HS-27A (cell line): ENCODE measurements at regions not wholly inside any gene's neighbourhood (a gene's known extent, or its start where the extent isn't known, plus 50 kb on each side); places are given as distances from the start of the nearest gene placed in this dataset.
A peak's percentile ranks its signal among the peaks of the same experiment; 100 is the strongest.
"Not testable (repeated sequence)": the region's sequence is repeated elsewhere in the genome, so short reads cannot be mapped to it uniquely, and the experiment has no call there.

Experiments used
- DNase-seq: peaks from one replicate; pipeline ENCODE4 v3.0.0-alpha.2; 2012; ENCODE audit warnings: low read depth, missing footprints

DNA sequence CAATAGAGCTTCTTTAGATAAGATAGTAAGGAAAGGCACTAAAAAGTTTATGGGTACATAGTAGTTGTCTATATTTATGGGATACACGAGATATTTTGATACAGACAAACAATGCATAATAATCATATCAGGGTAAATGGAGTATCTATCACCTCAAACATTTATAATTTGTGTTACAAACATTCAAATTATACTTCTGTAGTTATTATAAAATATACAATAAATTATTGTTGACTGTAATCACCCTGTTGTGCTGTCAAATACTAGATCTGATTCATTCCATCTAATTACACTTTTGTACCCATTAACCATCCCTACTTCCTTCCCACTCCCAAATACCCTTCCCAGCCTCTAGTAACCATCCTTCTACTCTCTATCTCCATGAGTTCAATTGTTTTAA, 179.7 kb downstream of the FOXG1 start:
- no peak for DNase-seq

DNA sequence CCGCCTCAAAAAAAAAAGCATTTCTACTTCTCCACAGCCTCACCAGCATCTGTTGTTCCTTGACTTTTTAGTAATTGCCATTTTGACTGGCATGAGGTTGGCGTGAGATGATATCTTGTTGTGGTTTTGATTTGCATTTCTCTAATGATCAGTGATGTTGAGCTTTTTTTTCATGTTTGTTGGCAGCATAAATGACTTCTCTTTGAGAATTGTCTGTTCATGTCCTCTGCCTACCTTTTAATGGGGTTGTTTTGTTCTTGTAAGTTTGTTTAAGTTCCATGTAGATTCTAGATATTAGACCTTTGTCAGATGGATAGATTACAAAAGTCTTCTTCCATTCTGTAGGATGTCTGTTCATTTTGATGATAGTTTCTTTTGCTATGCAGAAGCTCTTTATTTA, 182.9 kb downstream of the FOXG1 start:
- DNase-seq = no peak

- no peak for DNase-seq
These were observed 185.6 kb downstream of the FOXG1 start for GRCh38 chr14:28952161-28952560.

GRCh38 chr14:28952666-28953065, 186.1 kb downstream of the FOXG1 start:
- no peak for DNase-seq

DNA sequence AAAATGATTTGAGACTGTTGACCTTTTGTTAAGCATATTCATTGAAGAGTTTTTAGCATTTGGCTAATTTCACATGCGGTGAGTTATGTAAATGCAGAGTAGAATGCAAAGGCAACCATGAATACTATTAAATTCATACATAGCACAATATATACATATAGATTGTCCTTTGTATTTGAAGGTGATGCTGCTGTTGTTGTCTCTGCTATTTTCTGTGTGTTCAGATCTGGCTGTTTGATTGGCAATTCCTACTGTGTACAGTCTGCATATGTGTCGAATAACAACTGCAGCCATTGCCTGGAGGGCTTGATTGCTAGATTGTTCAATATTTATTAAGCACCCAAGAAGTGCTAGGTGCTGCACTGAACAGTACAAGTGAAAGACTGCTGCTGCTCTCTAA, 187.4 kb downstream of the FOXG1 start:
- DNase-seq = no peak

GRCh38 chr14:28966416-28967233, 200.0 kb downstream of the FOXG1 start:
- DNase-seq = no peak

GRCh38 chr14:28975084-28975483, 208.5 kb downstream of the FOXG1 start:
- DNase-seq = no peak

GRCh38 chr14:28982228-28982627, 215.6 kb downstream of the FOXG1 start:
- no peak for DNase-seq

GRCh38 chr14:28983279-28983678, 216.7 kb downstream of the FOXG1 start:
- DNase-seq = no peak

DNA sequence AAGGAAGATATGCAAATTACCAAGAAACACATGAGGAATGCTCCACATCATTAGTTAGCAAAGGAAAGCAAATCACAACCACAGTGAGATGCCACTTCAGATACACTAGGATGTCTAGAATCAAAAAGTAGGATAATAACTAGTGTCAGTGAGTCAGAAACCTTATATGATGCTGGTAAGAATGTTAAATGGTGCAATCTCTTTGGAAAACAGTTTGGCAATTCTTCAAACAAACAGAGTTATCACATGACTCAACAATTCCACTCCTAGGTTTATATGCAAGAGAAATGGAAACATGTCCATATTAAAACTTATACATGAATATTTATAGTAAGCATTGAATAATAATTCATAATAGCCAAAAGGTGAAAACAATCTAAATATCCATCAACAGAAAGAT, 220.9 kb downstream of the FOXG1 start:
- DNase-seq = no peak

GRCh38 chr14:28997196-28997595, 230.6 kb downstream of the FOXG1 start:
- DNase-seq = not testable (repeated sequence)

DNA sequence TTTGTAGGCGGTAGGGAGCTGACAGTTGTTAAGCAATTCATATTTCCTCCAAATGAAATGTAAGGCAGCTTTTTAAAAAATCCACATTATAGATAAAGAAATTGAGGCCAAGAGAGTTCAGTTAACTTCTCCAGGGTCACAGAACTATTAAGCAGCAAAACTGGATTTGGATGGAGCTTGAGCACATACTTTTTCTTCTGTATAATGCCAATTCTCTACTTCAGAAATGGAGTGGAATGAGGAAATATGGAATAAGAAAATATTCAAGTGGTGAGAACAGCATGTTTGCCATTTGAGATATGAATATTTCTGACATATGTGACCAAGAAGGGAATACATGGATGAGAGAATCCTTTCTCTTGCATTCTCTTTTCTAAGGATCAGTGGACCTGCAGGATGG, 233.1 kb downstream of the FOXG1 start:
- no peak for DNase-seq

DNA sequence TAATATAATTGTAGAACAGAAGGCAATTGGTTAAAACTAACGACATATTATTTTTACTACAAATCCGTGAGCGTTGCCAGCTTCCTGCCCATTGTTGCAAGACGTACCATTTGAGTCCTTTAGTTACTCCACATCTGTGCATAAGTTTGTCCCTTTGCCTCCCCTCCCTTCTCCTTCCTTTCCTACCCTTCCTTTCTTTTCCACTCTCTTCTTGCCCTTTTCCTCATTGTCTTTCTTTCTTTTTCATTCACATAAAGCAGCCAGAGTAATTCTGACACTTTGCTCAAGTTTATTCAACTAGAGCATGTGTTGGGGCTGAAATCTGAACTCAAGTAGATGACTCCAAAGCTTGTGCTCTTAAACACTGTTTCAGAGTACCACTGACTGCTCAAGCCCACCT, 239.1 kb downstream of the FOXG1 start:
- DNase-seq = no peak

GRCh38 chr14:29007990-29008389, 241.4 kb downstream of the FOXG1 start:
- no peak for DNase-seq

- peak; percentile 23 for DNase-seq
These were observed 249.7 kb downstream of the FOXG1 start for GRCh38 chr14:29016050-29016900.

DNA sequence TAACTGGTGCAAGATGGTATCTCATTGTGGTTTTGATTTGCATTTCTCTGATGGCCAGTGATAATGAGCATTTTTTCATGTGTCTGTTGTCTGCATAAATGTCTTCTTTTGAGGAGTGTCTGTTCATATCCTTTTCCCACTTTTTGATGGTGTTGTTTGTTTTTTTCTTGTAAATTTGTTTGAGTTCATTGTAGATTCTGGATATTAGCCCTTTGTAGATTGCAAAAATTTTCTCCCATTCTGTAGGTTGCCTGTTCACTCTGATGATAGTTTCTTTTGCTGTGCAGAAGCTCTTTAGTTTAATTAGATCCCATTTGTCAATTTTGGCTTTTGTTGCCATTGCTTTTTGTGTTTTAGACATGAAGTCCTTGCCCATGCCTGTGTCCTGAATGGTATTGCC, 256.9 kb downstream of the FOXG1 start:
- DNase-seq = not testable (repeated sequence)

- not testable (repeated sequence) for DNase-seq
These were observed 260.9 kb downstream of the FOXG1 start for GRCh38 chr14:29027441-29027840.

DNA sequence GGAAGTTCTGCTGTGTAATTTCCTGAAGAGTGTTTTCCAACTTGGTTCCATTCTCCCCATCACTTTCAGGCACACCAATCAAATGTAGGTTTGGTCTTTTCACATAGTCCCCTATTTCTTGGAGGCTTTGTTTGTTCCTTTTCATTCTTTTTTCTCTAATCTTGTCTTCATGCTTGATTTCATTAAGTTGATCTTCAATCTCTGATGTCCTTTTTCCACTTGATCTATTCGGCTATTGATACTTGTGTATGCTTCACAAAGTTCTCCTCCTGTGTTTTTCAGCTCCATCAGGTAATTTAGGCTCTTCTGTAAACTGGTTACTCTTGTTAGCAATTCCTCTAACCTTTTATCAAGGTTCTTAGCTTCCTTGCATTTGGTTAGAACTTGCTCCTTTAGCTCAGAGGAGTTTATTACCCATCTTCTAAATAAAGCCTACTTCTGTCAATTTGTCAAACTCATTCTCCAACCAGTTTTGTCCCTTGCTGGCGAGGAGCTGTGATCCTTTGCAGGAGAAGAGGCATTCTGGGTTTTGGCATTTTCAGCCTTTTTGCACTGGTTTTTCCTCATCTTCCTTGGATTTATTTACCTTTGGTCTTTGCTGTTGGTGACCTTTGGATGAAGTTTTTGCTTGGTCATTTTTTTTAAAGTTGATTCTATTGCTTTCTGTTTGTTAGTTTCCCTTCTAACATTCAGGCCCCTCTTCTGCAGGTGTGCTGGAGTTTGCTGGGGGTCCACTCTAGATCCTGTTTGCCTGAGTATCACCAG, 261.5 kb downstream of the FOXG1 start:
- DNase-seq = not testable (repeated sequence)

DNA sequence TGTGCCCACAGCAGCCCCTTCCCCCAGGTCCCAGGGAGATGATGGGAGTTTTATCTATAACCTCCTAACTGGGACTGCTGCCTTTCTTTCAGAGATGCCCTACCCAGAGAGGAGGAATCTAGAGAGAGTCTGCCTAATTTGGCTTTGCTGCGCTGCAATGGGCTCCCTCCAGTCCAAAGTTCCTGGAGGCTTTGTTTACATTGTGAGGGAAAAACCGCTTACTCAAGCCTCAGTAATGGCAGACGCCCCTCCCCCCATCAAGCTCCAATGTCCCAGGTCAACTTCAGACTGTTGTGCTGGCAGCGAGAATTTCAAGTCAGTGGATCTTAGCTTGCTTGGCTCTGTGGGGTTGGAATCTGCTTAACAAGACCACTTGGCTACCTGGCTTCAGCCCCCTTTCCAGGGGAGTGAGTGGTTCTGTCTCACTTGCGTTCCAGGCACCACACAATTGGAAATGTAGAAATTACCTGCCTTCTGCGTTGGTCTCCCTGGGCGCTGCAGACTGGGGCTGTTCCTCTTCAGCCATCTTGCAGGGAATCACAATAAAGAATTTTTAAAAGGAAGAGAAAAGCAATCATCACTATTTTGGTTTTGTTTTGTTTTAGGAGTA, 262.5 kb downstream of the FOXG1 start:
- no peak for DNase-seq

DNA sequence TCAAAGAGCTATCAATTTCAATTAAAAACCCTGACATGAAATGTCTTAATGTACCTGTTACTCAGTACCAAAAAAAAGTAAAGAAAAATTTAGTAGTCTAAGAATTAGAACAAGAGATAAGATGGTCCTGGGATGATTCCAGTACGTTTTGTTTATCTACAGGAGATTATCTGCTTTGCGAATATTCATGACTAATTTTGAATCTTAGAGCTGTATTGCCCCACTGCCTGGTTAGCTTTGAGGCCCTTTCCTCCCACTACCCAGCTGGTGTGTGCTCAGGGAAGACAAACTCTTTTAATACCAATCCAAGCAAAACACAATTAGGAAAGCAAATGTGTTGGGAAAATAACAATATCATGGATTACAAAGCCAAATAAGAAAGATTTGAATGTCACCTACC, 263.5 kb downstream of the FOXG1 start:
- no peak for DNase-seq

DNA sequence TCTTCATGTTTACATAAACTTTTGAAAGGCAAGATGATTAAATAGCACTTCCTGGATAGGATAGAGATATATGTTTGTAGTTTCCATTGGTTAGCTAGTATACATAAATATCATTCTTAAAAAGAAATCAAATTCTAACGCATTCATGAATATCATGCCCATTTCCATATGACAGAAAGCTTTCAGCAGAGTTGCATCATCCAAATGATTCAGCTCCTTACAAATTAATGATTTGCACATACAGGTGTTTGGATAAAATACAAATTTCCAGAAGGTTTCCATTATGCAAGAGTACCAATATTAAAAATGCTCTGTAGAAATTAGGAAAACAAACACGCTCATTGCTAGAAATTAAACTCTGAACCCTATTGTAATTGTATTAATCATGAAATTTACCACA, 264.4 kb downstream of the FOXG1 start:
- DNase-seq = no peak

DNA sequence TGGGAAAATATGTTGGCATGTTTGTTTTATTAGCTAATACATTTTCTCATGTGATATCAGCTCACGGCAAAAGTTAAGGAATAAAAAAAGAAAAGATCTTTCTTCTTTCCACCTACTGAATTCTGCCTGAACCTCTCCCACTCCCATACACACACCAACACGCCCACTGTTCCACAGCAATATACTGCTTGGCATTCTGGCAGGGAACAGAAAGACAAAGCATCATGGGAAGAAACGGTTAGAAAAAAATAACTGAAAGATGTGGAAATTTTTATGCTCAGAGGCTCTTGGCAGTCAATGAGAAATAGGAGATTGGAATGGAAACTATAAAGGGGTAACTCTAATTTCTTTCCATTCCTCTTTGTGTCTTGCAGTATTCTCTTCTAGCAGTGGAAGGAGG, 268.5 kb downstream of the FOXG1 start:
- no peak for DNase-seq
